Sigmoid colon (tissue), 4 donors: ENCODE measurements at regions not wholly inside any gene's neighbourhood (a gene's known extent, or its start where the extent isn't known, plus 50 kb on each side); places are given as distances from the start of the nearest gene placed in this dataset.

Experiments
- CTCF ChIP-seq, 4 experiments: fragments of 450-650 bp in 3 of 4; fragments of 200-600 bp in 1 of 4; IDR thresholded peaks; one replicate each; pipeline ENCODE4 v1.5.1; 2016 to 2019; ENCODE audit warnings: antibody characterized with exemption in 4 of 4, mild to moderate bottlenecking in 3 of 4, moderate library complexity in 2 of 4
- POLR2AphosphoS5 ChIP-seq, 4 donors: sonication (generic); formaldehyde crosslinking; IDR thresholded peaks; one replicate each; pipeline ENCODE4 v1.6.1; 2017; ENCODE audit warnings: antibody characterized with exemption in 4 of 4

DNA sequence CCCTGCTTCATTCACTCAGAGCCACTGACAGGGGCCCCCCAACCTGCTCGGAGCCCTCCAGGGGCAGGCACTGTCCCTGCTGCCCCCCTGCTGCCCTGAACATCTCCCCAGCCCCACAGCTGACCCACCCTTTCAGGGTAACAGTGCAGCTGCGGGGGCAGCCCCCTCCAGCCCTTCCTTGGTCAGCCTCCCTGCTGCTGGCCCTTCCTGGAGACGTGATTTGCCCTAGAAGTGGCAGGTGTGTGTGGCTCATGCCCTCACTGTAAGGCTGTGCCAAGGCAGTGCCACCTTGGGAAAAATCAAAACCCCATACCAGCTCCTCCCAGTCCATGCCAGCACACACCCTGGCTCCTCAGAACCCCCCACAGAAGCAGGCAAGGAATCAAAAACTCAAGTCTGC lies 184.2 kb upstream of the HDAC4 start:
- no peak for TF ChIP-seq POLR2AphosphoS5 (IDR thresholded peaks at IDR 0.05)
- TF ChIP-seq CTCF (IDR thresholded peaks at IDR 0.05) = no peak
